CD4-positive, alpha-beta memory T cell (primary cell): ENCODE measurements at regions not wholly inside any gene's neighbourhood (a gene's known extent, or its start where the extent isn't known, plus 50 kb on each side); places are given as distances from the start of the nearest gene placed in this dataset.
A peak's percentile ranks its signal among the peaks of the same experiment; 100 is the strongest.
"Not testable (repeated sequence)": the region's sequence is repeated elsewhere in the genome, so short reads cannot be mapped to it uniquely, and the experiment has no call there.

ENCODE experiments used
- CTCF ChIA-PET: fragments of 350-600 bp; sonication (Branson Sonifier 250); formaldehyde crosslinking; loops from one replicate; lab custom pipeline; 2021; ENCODE audit warnings: inconsistent platforms; ENCODE audit not compliant: partially characterized antibody; lab: Charles Lee
- POLR2A ChIA-PET: fragments of 350-600 bp; sonication (Branson Sonifier 250); formaldehyde crosslinking; loops from one replicate; lab custom pipeline; 2021; ENCODE audit not compliant: partially characterized antibody; lab: Charles Lee
- DNase-seq, 5 donors: peaks; one replicate each; pipeline versions ENCODE4 v3.0.0 to v3.0.0-alpha.2; 2020 to 2022; ENCODE audit warnings: mixed read lengths in 1 of 5
- H3K27ac ChIP-seq: one replicate; pipeline ENCODE4 v1.7.0; 2013; ENCODE audit warnings: low read depth, low read length
- H3K27me3 ChIP-seq: 2 replicates; pipeline ENCODE4 v1.7.0; 2013; ENCODE audit warnings: mild to moderate bottlenecking, low read length, moderate library complexity; ENCODE audit not compliant: insufficient read depth
- H3K36me3 ChIP-seq: 2 replicates; pipeline ENCODE4 v1.7.0; 2013; ENCODE audit warnings: mild to moderate bottlenecking, low read length, moderate library complexity; ENCODE audit not compliant: insufficient read depth
- H3K4me1 ChIP-seq: 2 replicates; pipeline ENCODE4 v1.7.0; 2013; ENCODE audit warnings: mild to moderate bottlenecking, low read length, moderate library complexity; ENCODE audit not compliant: insufficient read depth
- H3K4me3 ChIP-seq, 2 donors: one replicate each; pipeline ENCODE4 v1.7.0; 2013; ENCODE audit warnings: low read length in 2 of 2, mild to moderate bottlenecking in 1 of 2
- H3K9me3 ChIP-seq, 2 donors: one replicate each; pipeline ENCODE4 v1.7.0; 2013; ENCODE audit warnings: low read length in 2 of 2, control low read depth in 1 of 2; ENCODE audit not compliant: control insufficient read depth in 1 of 2
- H3K27ac Mint-ChIP-seq, 7 donors: one replicate each; pipeline ENCODE4 v1.8.0; 2020 to 2021; ENCODE audit warnings: mixed read lengths in 7 of 7, mild to moderate bottlenecking in 6 of 7, inconsistent platforms in 3 of 7, moderate library complexity in 3 of 7
- H3K27me3 Mint-ChIP-seq, 2 donors: one replicate each; pipeline ENCODE4 v1.8.0; 2020 to 2021; ENCODE audit warnings: mixed read lengths in 2 of 2
- H3K36me3 Mint-ChIP-seq, 2 donors: one replicate each; pipeline ENCODE4 v1.8.0; 2020 to 2021; ENCODE audit warnings: mixed read lengths in 2 of 2, inconsistent platforms in 1 of 2, mild to moderate bottlenecking in 1 of 2
- H3K4me1 Mint-ChIP-seq, 4 donors: one replicate each; pipeline ENCODE4 v1.8.0; 2020 to 2021; ENCODE audit warnings: mixed read lengths in 4 of 4, mild to moderate bottlenecking in 1 of 4
- H3K4me3 Mint-ChIP-seq, 8 donors: one replicate each; pipeline ENCODE4 v1.8.0; 2020 to 2021; ENCODE audit warnings: mixed read lengths in 8 of 8, mild to moderate bottlenecking in 7 of 8, moderate library complexity in 6 of 8, inconsistent platforms in 3 of 8
- H3K9me3 Mint-ChIP-seq, 8 donors: one replicate each; pipeline ENCODE4 v1.8.0; 2020 to 2021; ENCODE audit warnings: mixed read lengths in 8 of 8, mild to moderate bottlenecking in 5 of 8, inconsistent platforms in 3 of 8, moderate library complexity in 1 of 8
- intact Hi-C: fragments of 100-400 bp; cut with micrococcal nuclease; formaldehyde crosslinking; loops from one replicate; pipeline ENCODE4 v1.15.1; 2023

- CTCF ChIA-PET, result interaction anchor here (1.0 to 6.3 kb wide), 11 partner anchors 9 to 1120 kb away, joined by 3 to 64 read pairs (median 6); a partner anchor contains a TSS
- H3K4me3 ChIP-seq, result peak overlapping the region; percentile 76 to 77
- not testable (repeated sequence) for H3K36me3 Mint-ChIP-seq, H3K27ac Mint-ChIP-seq, H3K36me3 ChIP-seq, H3K9me3 Mint-ChIP-seq, H3K27me3 Mint-ChIP-seq, H3K9me3 ChIP-seq, H3K4me3 Mint-ChIP-seq, DNase-seq, H3K27me3 ChIP-seq
- intact Hi-C loops, result loop anchor here (1.0 to 5.0 kb wide), 8 partner anchors 14 to 1736 kb away; a partner anchor contains a TSS
- H3K4me1 ChIP-seq, result peaks cover 28% of the 10 kb centered on the region
- H3K27ac ChIP-seq, result peak overlapping the region; percentile 97
- POLR2A ChIA-PET, result interaction anchor here (0.6 to 16.1 kb wide), 56 partner anchors 8 to 1776 kb away, joined by 3 to 863 read pairs (median 14); partner anchors contain the start of genes HMGN4 and ZNF184
- H3K4me1 Mint-ChIP-seq, result peaks cover 13 to 24% (median 18%) of the 10 kb centered on the region in 4 donors
These were observed 101.1 kb upstream of the PRSS16 start for GRCh38 chr6:27146456-27146705.

DNA sequence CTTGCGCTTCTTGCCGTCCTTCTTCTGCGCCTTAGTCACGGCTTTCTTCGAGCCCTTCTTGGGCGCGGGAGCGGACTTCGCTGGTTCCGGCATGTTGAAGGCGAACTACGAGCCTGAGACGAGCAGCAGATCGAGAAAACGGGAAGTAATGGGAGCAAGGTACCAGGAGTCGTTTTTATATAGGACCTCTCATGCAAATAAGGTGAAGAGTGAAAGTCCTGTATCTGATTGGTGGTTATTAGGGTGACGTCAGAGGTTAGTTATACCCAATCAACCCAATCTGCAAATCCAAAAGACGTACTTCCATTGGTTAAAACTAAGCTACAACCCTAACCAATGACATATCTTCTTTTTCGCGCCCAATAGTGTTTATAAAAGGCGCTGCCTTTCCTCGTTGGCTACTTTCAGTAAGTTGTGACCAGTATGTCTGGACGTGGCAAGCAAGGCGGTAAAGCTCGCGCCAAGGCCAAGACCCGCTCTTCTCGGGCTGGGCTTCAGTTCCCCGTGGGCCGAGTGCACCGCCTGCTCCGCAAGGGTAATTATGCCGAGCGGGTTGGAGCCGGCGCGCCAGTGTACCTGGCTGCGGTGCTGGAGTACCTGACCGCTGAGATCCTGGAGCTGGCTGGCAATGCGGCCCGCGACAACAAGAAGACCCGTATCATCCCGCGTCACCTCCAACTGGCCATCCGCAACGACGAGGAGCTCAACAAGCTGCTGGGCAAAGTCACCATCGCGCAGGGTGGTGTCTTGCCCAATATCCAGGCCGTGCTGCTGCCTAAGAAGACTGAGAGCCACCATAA lies 100.6 kb upstream of the PRSS16 start:
- Mint-ChIP-seq H3K4me3 (no peak overlapping the region), H3K9me3 (no peaks in the 10 kb centered on the region), H3K36me3 (peaks cover 0 to 3% of the 10 kb centered on the region in 2 donors), H3K27ac (no peak overlapping the region), H3K27me3 (no peaks in the 10 kb centered on the region), H3K4me1 (peaks cover 10 to 20% (median 13%) of the 10 kb centered on the region in 4 donors)
- POLR2A ChIA-PET, result interaction anchor here (0.6 to 16.1 kb wide), 66 partner anchors 9 to 1775 kb away, joined by 3 to 863 read pairs (median 10); partner anchors contain the start of genes HMGN4 and ZNF184
- H3K27me3 ChIP-seq, result no peaks in the 10 kb centered on the region
- peak; percentile 85 to 96 (median 94) for DNase-seq
- peaks cover 22% of the 10 kb centered on the region for H3K4me1 ChIP-seq
- intact Hi-C loops, result loop anchor here (1.0 to 5.0 kb wide), 10 partner anchors 11 to 1735 kb away; a partner anchor contains a TSS
- no peaks in the 10 kb centered on the region for H3K9me3 ChIP-seq
- H3K27ac ChIP-seq, result peak overlapping the region; percentile 97
- H3K36me3 ChIP-seq, result no peaks in the 10 kb centered on the region
- peak overlapping the region; percentile 76 to 77 for H3K4me3 ChIP-seq
- CTCF ChIA-PET, result interaction anchor here (0.6 to 6.3 kb wide), 19 partner anchors 8 to 1121 kb away, joined by 3 to 64 read pairs (median 3); a partner anchor contains a TSS

- ChIA-PET CTCF (interaction anchor here (0.7 to 6.3 kb wide), 6 partner anchors 10 to 977 kb away, joined by 3 to 64 read pairs (median 7); a partner anchor contains a TSS), POLR2A (interaction anchor here (1.8 to 16.1 kb wide), 11 partner anchors 10 to 951 kb away, joined by 11 to 863 read pairs (median 73); a partner anchor contains a TSS)
- Mint-ChIP-seq H3K4me3 (peak overlapping the region in 3 of 8 donors; percentile 49 to 67 (median 58)), H3K9me3 (no peaks in the 10 kb centered on the region), H3K4me1 (peaks cover 7 to 11% (median 10%) of the 10 kb centered on the region in 4 donors), H3K27me3 (no peaks in the 10 kb centered on the region), H3K27ac (peak overlapping the region in 3 of 7 donors; percentile 13 to 59 (median 47)), H3K36me3 (peaks cover 0 to under 1% of the 10 kb centered on the region in 2 donors)
- Histone ChIP-seq H3K9me3 (no peaks in the 10 kb centered on the region), H3K4me1 (peaks cover 22% of the 10 kb centered on the region), H3K36me3 (no peaks in the 10 kb centered on the region), H3K27me3 (no peaks in the 10 kb centered on the region), H3K27ac (no peak overlapping the region), H3K4me3 (no peak overlapping the region)
- no peak for DNase-seq
- intact Hi-C loops, result loop anchor here (5.0 kb wide), 2 partner anchors 876 to 1734 kb away; a partner anchor contains a TSS
These were observed 99.1 kb upstream of the PRSS16 start for GRCh38 chr6:27148404-27148795.

GRCh38 chr6:27149150-27149549 lies 98.4 kb upstream of the PRSS16 start:
- H3K27me3 Mint-ChIP-seq, result no peaks in the 10 kb centered on the region
- no peak overlapping the region for H3K4me3 Mint-ChIP-seq
- Histone ChIP-seq H3K36me3 (no peaks in the 10 kb centered on the region), H3K4me3 (no peak overlapping the region), H3K4me1 (peaks cover 18% of the 10 kb centered on the region), H3K27ac (no peak overlapping the region), H3K9me3 (no peaks in the 10 kb centered on the region), H3K27me3 (no peaks in the 10 kb centered on the region)
- H3K9me3 Mint-ChIP-seq, result no peaks in the 10 kb centered on the region
- H3K36me3 Mint-ChIP-seq, result no peaks in the 10 kb centered on the region
- peaks cover 3 to 6% (median 6%) of the 10 kb centered on the region in 4 donors for H3K4me1 Mint-ChIP-seq
- H3K27ac Mint-ChIP-seq, result no peak overlapping the region
- POLR2A ChIA-PET, result interaction anchor here (0.7 to 16.1 kb wide), 7 partner anchors 19 to 952 kb away, joined by 3 to 863 read pairs (median 4); a partner anchor contains a TSS
- DNase-seq, result no peak
- CTCF ChIA-PET, result interaction anchor here (0.7 to 6.3 kb wide), 7 partner anchors 10 to 659 kb away, joined by 3 to 64 read pairs (median 8); partner anchors contain the start of gene ABT1
- intact Hi-C loops, result loop anchor here (5.0 kb wide), 2 partner anchors 877 to 1733 kb away; a partner anchor contains a TSS

- peaks cover 0 to 2% (median 0%) of the 10 kb centered on the region in 8 donors for H3K9me3 Mint-ChIP-seq
- intact Hi-C loops, result no loop called here
- POLR2A ChIA-PET, result interaction anchor here (0.7 to 16.1 kb wide), 12 partner anchors 9 to 1741 kb away, joined by 3 to 863 read pairs (median 6); a partner anchor contains a TSS
These were observed 92.8 kb upstream of the PRSS16 start for GRCh38 chr6:27154696-27155095.

DNA sequence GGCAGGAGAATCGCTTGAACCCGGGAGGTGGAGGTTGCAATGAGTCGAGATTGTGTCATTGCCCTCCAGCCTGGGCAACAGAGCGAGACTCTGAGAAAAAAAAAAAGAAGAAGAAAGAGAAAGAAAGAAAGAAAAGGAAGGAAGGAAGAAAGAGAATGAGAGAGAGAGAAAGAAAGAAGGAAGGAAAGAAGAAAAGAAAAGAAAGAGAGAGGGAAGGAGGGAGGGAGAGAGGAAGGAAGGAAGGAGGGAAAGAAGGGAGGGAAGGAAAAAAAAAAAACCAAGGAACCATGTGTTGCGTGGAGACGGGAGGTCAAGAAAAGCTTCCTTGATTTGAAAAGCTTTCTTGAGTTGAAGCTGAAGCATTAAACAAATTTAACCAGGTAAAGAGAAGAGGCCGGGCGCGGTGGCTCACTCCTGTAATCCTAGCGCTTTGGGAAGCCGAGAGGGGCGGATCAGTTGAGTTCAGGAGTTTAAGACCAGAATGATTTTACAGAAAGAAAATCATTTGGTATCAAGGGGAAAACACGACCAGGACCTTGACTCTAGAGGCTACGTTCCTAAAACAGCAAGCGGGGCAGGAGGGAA lies 90.5 kb upstream of the PRSS16 start:
- peaks cover 0 to 2% (median 0%) of the 10 kb centered on the region in 8 donors for H3K9me3 Mint-ChIP-seq
- peak overlapping the region; percentile 48 to 95 (median 77) for H3K27ac Mint-ChIP-seq
- intact Hi-C loops, result no loop called here
- Histone ChIP-seq H3K4me1 (peaks cover 30% of the 10 kb centered on the region), H3K27ac (no peak overlapping the region), H3K36me3 (no peaks in the 10 kb centered on the region), H3K27me3 (no peaks in the 10 kb centered on the region), H3K4me3 (peak overlapping the region; percentile 18 to 44), H3K9me3 (no peaks in the 10 kb centered on the region)
- H3K4me3 Mint-ChIP-seq, result peak overlapping the region; percentile 81 to 91 (median 84)
- DNase-seq, result no peak
- H3K4me1 Mint-ChIP-seq, result peaks cover 21 to 46% (median 38%) of the 10 kb centered on the region in 4 donors
- ChIA-PET CTCF (interaction anchor here (0.6 to 3.5 kb wide), 6 partner anchors 10 to 640 kb away, joined by 4 to 38 read pairs (median 7); a partner anchor contains a TSS), POLR2A (interaction anchor here (0.7 to 16.1 kb wide), 7 partner anchors 11 to 1136 kb away, joined by 3 to 863 read pairs (median 4); a partner anchor contains a TSS)
- H3K27me3 Mint-ChIP-seq, result peaks cover 0 to 4% of the 10 kb centered on the region in 2 donors
- peaks cover 0 to 7% of the 10 kb centered on the region in 2 donors for H3K36me3 Mint-ChIP-seq

More at GRCh38 chr6:27154696-27155095, 92.8 kb upstream of the PRSS16 start:
- H3K4me1 ChIP-seq, result peaks cover 30% of the 10 kb centered on the region
- Mint-ChIP-seq H3K4me3 (peak overlapping the region; percentile 32 to 80 (median 58)), H3K36me3 (peaks cover 0 to 7% of the 10 kb centered on the region in 2 donors), H3K27me3 (peaks cover 0 to 4% of the 10 kb centered on the region in 2 donors), H3K4me1 (peaks cover 20 to 39% (median 33%) of the 10 kb centered on the region in 4 donors), H3K27ac (peak overlapping the region; percentile 53 to 90 (median 84))
- peak in 2 of 5 donors; percentile 26 to 34 for DNase-seq
- CTCF ChIA-PET, result interaction anchor here (1.0 to 3.5 kb wide), 12 partner anchors 8 to 741 kb away, joined by 3 to 38 read pairs (median 4); a partner anchor contains a TSS
- H3K36me3 ChIP-seq, result no peaks in the 10 kb centered on the region
- H3K9me3 ChIP-seq, result no peaks in the 10 kb centered on the region
- peak overlapping the region; percentile 44 for H3K27ac ChIP-seq
- no peaks in the 10 kb centered on the region for H3K27me3 ChIP-seq
- H3K4me3 ChIP-seq, result no peak overlapping the region
